Suprapubic skin (tissue), 4 donors: ENCODE measurements at regions not wholly inside any gene's neighbourhood (a gene's known extent, or its start where the extent isn't known, plus 50 kb on each side); places are given as distances from the start of the nearest gene placed in this dataset.

Experiments used
- DNase-seq, 2 donors: peaks; one replicate each; pipeline ENCODE4 v3.0.0-alpha.2; 2019; ENCODE audit warnings: low spot score in 2 of 2
- H3K27ac ChIP-seq: fragments of 200-600 bp; sonication (generic); one replicate; pipeline ENCODE4 v1.5.1; 2019
- H3K27me3 ChIP-seq: fragments of 200-600 bp; sonication (generic); one replicate; pipeline ENCODE4 v1.5.1; 2019
- H3K36me3 ChIP-seq: fragments of 200-600 bp; sonication (generic); one replicate; pipeline ENCODE4 v1.5.1; 2019
- H3K4me1 ChIP-seq: fragments of 200-600 bp; sonication (generic); one replicate; pipeline ENCODE4 v1.5.1; 2019
- H3K4me3 ChIP-seq: fragments of 200-600 bp; sonication (generic); one replicate; pipeline ENCODE4 v1.5.1; 2019; ENCODE audit warnings: mild to moderate bottlenecking
- H3K9me3 ChIP-seq: fragments of 200-600 bp; sonication (generic); one replicate; pipeline ENCODE4 v1.5.1; 2019
- EP300 ChIP-seq: sonication (generic); formaldehyde crosslinking; IDR thresholded peaks from one replicate; pipeline ENCODE4 v1.6.1; 2017; ENCODE audit warnings: antibody characterized with exemption
- POLR2A ChIP-seq, 2 donors: fragments of 450-650 bp; IDR thresholded peaks; one replicate each; pipeline ENCODE4 v1.6.1; 2017; ENCODE audit warnings: antibody characterized with exemption in 2 of 2, mild to moderate bottlenecking in 2 of 2, moderate library complexity in 2 of 2
- POLR2AphosphoS5 ChIP-seq, 3 donors: sonication (generic); formaldehyde crosslinking; IDR thresholded peaks; one replicate each; pipeline ENCODE4 v1.6.1; 2017; ENCODE audit warnings: antibody characterized with exemption in 3 of 3
- WGBS: methylation state at CpG from one replicate; pipeline ENCODE4 v1.1.5; 2018; 5-methylcytosine and 5-hydroxymethylcytosine counted together
- TF ChIP-seq, protein P1 (sequence below), 2 donors: fragments of 200-600 bp in 1 of 2; fragments of 450-650 bp in 1 of 2; sonication (generic) in 1 of 2; IDR thresholded peaks; one replicate each; pipeline ENCODE4 v1.5.1; 2016 to 2019; ENCODE audit warnings: antibody characterized with exemption in 2 of 2, mild to moderate bottlenecking in 1 of 2, moderate library complexity in 1 of 2

DNA sequence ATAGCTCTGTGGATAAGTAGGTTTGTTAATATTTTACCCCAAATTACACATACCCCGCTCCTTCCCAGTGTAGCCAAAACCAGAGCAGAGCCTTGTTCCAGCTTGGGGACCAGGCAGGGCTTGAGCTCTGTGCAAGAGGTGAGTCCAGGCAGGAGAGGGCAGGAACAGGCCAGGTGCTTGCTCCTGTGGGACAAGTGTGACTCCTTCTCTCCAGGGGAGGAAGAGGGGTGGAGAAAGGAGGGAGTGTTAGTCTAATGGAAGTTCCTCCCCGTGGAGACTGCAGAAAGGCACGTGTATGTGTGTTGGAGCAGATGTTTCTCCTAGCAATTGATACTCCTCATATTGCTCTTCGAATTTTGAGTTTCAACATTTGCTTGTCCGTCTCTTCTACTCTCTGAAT, 201.0 kb downstream of the FGF9 start:
- Histone ChIP-seq H3K27me3 (no peaks in the 10 kb centered on the region), H3K27ac (no peak overlapping the region), H3K36me3 (no peaks in the 10 kb centered on the region), H3K4me3 (no peak overlapping the region), H3K9me3 (no peaks in the 10 kb centered on the region), H3K4me1 (no peaks in the 10 kb centered on the region)
- DNase-seq: no peak
- TF ChIP-seq POLR2A (IDR thresholded peaks at IDR 0.05) (no peak), EP300 (no peak), POLR2AphosphoS5 (IDR thresholded peaks at IDR 0.05) (no peak)
- TF ChIP-seq, protein P1, sequence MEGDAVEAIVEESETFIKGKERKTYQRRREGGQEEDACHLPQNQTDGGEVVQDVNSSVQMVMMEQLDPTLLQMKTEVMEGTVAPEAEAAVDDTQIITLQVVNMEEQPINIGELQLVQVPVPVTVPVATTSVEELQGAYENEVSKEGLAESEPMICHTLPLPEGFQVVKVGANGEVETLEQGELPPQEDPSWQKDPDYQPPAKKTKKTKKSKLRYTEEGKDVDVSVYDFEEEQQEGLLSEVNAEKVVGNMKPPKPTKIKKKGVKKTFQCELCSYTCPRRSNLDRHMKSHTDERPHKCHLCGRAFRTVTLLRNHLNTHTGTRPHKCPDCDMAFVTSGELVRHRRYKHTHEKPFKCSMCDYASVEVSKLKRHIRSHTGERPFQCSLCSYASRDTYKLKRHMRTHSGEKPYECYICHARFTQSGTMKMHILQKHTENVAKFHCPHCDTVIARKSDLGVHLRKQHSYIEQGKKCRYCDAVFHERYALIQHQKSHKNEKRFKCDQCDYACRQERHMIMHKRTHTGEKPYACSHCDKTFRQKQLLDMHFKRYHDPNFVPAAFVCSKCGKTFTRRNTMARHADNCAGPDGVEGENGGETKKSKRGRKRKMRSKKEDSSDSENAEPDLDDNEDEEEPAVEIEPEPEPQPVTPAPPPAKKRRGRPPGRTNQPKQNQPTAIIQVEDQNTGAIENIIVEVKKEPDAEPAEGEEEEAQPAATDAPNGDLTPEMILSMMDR (IDR thresholded peaks at IDR 0.05): no peak
- 83% methylated on average over 5 of the region's 5 CpGs for WGBS

- H3K4me3 ChIP-seq: no peak overlapping the region
- peak overlapping the region; percentile 18 for H3K27ac ChIP-seq
- 33% methylated on average over 5 of the region's 5 CpGs for WGBS
- no peaks in the 10 kb centered on the region for H3K36me3 ChIP-seq
- H3K9me3 ChIP-seq: no peaks in the 10 kb centered on the region
- H3K4me1 ChIP-seq: no peaks in the 10 kb centered on the region
- TF ChIP-seq, protein P1 (IDR thresholded peaks at IDR 0.05): no peak
- TF ChIP-seq POLR2A (IDR thresholded peaks at IDR 0.05) (no peak), EP300 (no peak)
- no peaks in the 10 kb centered on the region for H3K27me3 ChIP-seq
- DNase-seq: no peak
These were observed 201.9 kb downstream of the FGF9 start for GRCh38 chr13:21872795-21873194.

GRCh38 chr13:21875116-21875515, 204.2 kb downstream of the FGF9 start:
- TF ChIP-seq, protein P1 (IDR thresholded peaks at IDR 0.05): no peak
- TF ChIP-seq EP300 (no peak), POLR2A (IDR thresholded peaks at IDR 0.05) (no peak), POLR2AphosphoS5 (IDR thresholded peaks at IDR 0.05) (no peak)
- WGBS: 76% methylated on average over 9 of the region's 9 CpGs
- no peaks in the 10 kb centered on the region for H3K27me3 ChIP-seq
- H3K4me3 ChIP-seq: no peak overlapping the region
- no peaks in the 10 kb centered on the region for H3K36me3 ChIP-seq
- H3K9me3 ChIP-seq: no peaks in the 10 kb centered on the region
- H3K4me1 ChIP-seq: no peaks in the 10 kb centered on the region
- H3K27ac ChIP-seq: no peak overlapping the region
- no peak for DNase-seq

GRCh38 chr13:21879263-21879914, 208.5 kb downstream of the FGF9 start:
- WGBS: 79% methylated on average over 8 of the region's 8 CpGs

DNA sequence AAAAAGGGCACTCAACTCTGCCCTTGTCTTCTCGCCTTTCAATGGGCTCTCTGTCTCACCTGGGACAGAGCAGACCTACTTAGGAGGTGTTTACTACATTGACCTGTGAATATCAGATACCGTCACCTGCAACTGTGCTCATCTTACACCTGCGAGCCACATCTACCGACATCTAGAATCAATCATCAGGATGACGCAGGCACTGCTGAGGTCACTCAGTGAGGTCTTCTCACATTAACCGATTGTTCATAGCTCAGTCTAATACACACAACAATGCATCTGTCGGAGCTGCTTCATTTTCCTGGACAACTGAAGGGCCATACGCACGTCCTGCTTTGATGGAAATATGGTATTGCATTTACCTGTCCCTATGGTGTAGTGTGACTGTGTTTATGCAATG, 211.9 kb downstream of the FGF9 start:
- no peak for DNase-seq
- no peak overlapping the region for H3K27ac ChIP-seq
- H3K9me3 ChIP-seq: no peaks in the 10 kb centered on the region
- H3K27me3 ChIP-seq: no peaks in the 10 kb centered on the region
- 97% methylated on average over 9 of the region's 9 CpGs for WGBS
- H3K4me1 ChIP-seq: no peaks in the 10 kb centered on the region
- no peaks in the 10 kb centered on the region for H3K36me3 ChIP-seq
- H3K4me3 ChIP-seq: no peak overlapping the region
- TF ChIP-seq POLR2AphosphoS5 (IDR thresholded peaks at IDR 0.05) (no peak), POLR2A (IDR thresholded peaks at IDR 0.05) (no peak), EP300 (no peak)
- TF ChIP-seq, protein P1 (IDR thresholded peaks at IDR 0.05): no peak

More at GRCh38 chr13:21879263-21879914, 208.5 kb downstream of the FGF9 start:
- TF ChIP-seq POLR2A (IDR thresholded peaks at IDR 0.05): no peak
- no peaks in the 10 kb centered on the region for H3K36me3 ChIP-seq
- H3K27me3 ChIP-seq: no peaks in the 10 kb centered on the region
- H3K9me3 ChIP-seq: no peaks in the 10 kb centered on the region
- H3K27ac ChIP-seq: no peak overlapping the region
- no peak overlapping the region for H3K4me3 ChIP-seq
- no peak for DNase-seq
- H3K4me1 ChIP-seq: no peaks in the 10 kb centered on the region

GRCh38 chr13:21883713-21884112, 212.8 kb downstream of the FGF9 start:
- no peaks in the 10 kb centered on the region for H3K36me3 ChIP-seq
- H3K4me1 ChIP-seq: no peaks in the 10 kb centered on the region
- TF ChIP-seq POLR2AphosphoS5 (IDR thresholded peaks at IDR 0.05) (no peak), POLR2A (IDR thresholded peaks at IDR 0.05) (no peak), EP300 (no peak)
- TF ChIP-seq, protein P1 (IDR thresholded peaks at IDR 0.05): no peak
- no peak for DNase-seq
- no peaks in the 10 kb centered on the region for H3K27me3 ChIP-seq
- no peak overlapping the region for H3K27ac ChIP-seq
- H3K4me3 ChIP-seq: no peak overlapping the region
- no peaks in the 10 kb centered on the region for H3K9me3 ChIP-seq
- 55% methylated on average over 1 of the region's 1 CpG for WGBS
